Upper lobe of left lung (tissue), 6 donors: ENCODE measurements at regions not wholly inside any gene's neighbourhood (a gene's known extent, or its start where the extent isn't known, plus 50 kb on each side); places are given as distances from the start of the nearest gene placed in this dataset.
A peak's percentile ranks its signal among the peaks of the same experiment; 100 is the strongest.

Experiments used
- ATAC-seq, 2 donors: fragments of 200-7000 bp; cut with Tn5 transposase; one replicate each; pipeline ENCODE4 v1.9.1; 2022; ENCODE audit warnings: mild to moderate bottlenecking in 2 of 2, moderate library complexity in 2 of 2; ENCODE audit not compliant: low FRiP score in 2 of 2
- DNase-seq, 2 donors: peaks; one replicate each; pipeline ENCODE4 v3.0.0-alpha.2; 2019 to 2020
- H3K27ac ChIP-seq, 4 donors: fragments of 200-600 bp; sonication (generic); one replicate each; pipeline ENCODE4 v1.5.1; 2016 to 2019
- H3K27me3 ChIP-seq, 4 donors: fragments of 200-600 bp; sonication (generic); one replicate each; pipeline ENCODE4 v1.5.1; 2017 to 2019
- H3K36me3 ChIP-seq, 4 donors: fragments of 200-600 bp; sonication (generic); one replicate each; pipeline ENCODE4 v1.5.1; 2016 to 2019
- H3K4me1 ChIP-seq, 4 donors: fragments of 200-600 bp; sonication (generic); one replicate each; pipeline ENCODE4 v1.5.1; 2018 to 2019
- H3K4me3 ChIP-seq, 4 donors: fragments of 200-600 bp; sonication (generic); one replicate each; pipeline ENCODE4 v1.5.1; 2017 to 2019; ENCODE audit warnings: mild to moderate bottlenecking in 2 of 4, moderate library complexity in 1 of 4
- H3K9me3 ChIP-seq, 4 donors: fragments of 200-600 bp; sonication (generic); one replicate each; pipeline ENCODE4 v1.5.1; 2018 to 2019
- EP300 ChIP-seq, 4 donors: sonication (generic); formaldehyde crosslinking; IDR thresholded peaks; one replicate each; pipeline ENCODE4 v1.5.1; 2017; ENCODE audit warnings: antibody characterized with exemption in 4 of 4, control low read depth in 2 of 4
- POLR2A ChIP-seq, 4 donors: fragments of 450-650 bp; IDR thresholded peaks; one replicate each; pipeline ENCODE4 v1.5.1; 2016 to 2017; ENCODE audit warnings: antibody characterized with exemption in 4 of 4, mild to moderate bottlenecking in 2 of 4
- POLR2AphosphoS5 ChIP-seq, 2 donors: sonication (generic); formaldehyde crosslinking; IDR thresholded peaks; one replicate each; pipeline ENCODE4 v1.5.1; 2017; ENCODE audit warnings: antibody characterized with exemption in 2 of 2
- WGBS, 2 donors: methylation state at CpG; one replicate each; pipeline ENCODE4 v1.1.5; 2017 to 2018; 5-methylcytosine and 5-hydroxymethylcytosine counted together
- TF ChIP-seq, protein P1 (sequence below), 6 experiments: fragments of 450-650 bp in 4 of 6; fragments of 200-600 bp in 2 of 6; sonication (generic) in 2 of 6; IDR thresholded peaks; one replicate each; pipeline ENCODE4 v1.5.1; 2016 to 2019; ENCODE audit warnings: antibody characterized with exemption in 6 of 6
- donor health status: DM: no; HTN: no; CAD: no; lungs with moderate emphysema.
- donor health status: DM: no; HTN: yes; CAD: no; lungs with severe emphysema.

DNA sequence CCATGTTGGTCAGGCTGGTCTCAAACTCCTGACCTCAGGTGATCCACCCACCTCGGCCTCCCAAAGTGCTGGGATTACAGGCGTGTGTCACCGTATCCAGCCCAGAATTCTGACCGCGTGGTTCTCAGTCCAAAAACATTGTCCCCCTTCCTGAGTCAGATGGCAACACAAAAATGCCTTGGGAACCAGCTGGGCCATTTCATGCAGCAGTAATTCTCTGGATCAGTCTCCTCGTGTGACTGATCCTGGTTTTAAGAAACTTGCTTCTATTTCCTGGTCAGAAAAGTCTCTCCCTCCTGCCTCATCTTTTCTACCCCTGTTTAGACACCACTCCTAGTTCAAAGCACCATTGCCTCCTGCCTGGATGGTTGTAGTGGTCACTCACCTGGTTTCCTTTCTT lies 60.9 kb upstream of the USP29 start:
- Histone ChIP-seq H3K27ac (no peak overlapping the region), H3K9me3 (peaks cover 0 to 17% (median 0%) of the 10 kb centered on the region in 4 donors), H3K27me3 (no peaks in the 10 kb centered on the region), H3K4me3 (no peak overlapping the region), H3K36me3 (no peaks in the 10 kb centered on the region), H3K4me1 (no peaks in the 10 kb centered on the region)
- 73 to 83% methylated on average over 6 of the region's 6 CpGs for WGBS, 2 donors
- TF ChIP-seq POLR2A (IDR thresholded peaks at IDR 0.05) (no peak), POLR2AphosphoS5 (IDR thresholded peaks at IDR 0.05) (no peak), EP300 (IDR thresholded peaks at IDR 0.05) (no peak)
- TF ChIP-seq, protein P1, sequence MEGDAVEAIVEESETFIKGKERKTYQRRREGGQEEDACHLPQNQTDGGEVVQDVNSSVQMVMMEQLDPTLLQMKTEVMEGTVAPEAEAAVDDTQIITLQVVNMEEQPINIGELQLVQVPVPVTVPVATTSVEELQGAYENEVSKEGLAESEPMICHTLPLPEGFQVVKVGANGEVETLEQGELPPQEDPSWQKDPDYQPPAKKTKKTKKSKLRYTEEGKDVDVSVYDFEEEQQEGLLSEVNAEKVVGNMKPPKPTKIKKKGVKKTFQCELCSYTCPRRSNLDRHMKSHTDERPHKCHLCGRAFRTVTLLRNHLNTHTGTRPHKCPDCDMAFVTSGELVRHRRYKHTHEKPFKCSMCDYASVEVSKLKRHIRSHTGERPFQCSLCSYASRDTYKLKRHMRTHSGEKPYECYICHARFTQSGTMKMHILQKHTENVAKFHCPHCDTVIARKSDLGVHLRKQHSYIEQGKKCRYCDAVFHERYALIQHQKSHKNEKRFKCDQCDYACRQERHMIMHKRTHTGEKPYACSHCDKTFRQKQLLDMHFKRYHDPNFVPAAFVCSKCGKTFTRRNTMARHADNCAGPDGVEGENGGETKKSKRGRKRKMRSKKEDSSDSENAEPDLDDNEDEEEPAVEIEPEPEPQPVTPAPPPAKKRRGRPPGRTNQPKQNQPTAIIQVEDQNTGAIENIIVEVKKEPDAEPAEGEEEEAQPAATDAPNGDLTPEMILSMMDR (IDR thresholded peaks at IDR 0.05) = no peak
- DNase-seq = no peak
- ATAC-seq = no peak

DNA sequence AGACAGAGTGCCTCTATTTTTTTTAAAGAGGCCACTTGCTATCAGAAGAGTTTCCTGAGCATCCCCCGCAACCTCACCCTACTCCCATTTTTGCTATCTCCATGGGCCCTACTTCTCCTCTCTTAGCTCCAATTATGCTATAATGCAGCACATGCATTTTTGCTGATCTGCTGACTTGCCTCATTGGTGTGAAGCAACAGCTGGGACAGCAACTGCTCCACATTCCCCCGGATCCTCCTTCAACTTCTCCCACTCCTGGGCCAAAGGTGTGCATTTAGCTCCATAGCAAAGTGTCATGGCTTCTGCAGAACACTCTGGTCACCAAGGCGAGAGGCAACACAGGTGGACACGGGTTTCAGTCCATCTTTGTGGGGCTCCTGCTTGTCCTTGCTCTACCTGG lies 56.7 kb upstream of the USP29 start:
- no peak overlapping the region for H3K27ac ChIP-seq
- ATAC-seq = no peak
- no peaks in the 10 kb centered on the region for H3K36me3 ChIP-seq
- TF ChIP-seq EP300 (IDR thresholded peaks at IDR 0.05) (no peak), POLR2AphosphoS5 (IDR thresholded peaks at IDR 0.05) (no peak), POLR2A (IDR thresholded peaks at IDR 0.05) (no peak)
- TF ChIP-seq, protein P1 (IDR thresholded peaks at IDR 0.05) = no peak
- no peaks in the 10 kb centered on the region for H3K27me3 ChIP-seq
- peaks cover 0 to 12% (median 0%) of the 10 kb centered on the region in 4 donors for H3K9me3 ChIP-seq
- WGBS, 2 donors = 88 to 90% methylated on average over 4 of the region's 4 CpGs
- no peak overlapping the region for H3K4me3 ChIP-seq
- no peaks in the 10 kb centered on the region for H3K4me1 ChIP-seq
- no peak for DNase-seq

DNA sequence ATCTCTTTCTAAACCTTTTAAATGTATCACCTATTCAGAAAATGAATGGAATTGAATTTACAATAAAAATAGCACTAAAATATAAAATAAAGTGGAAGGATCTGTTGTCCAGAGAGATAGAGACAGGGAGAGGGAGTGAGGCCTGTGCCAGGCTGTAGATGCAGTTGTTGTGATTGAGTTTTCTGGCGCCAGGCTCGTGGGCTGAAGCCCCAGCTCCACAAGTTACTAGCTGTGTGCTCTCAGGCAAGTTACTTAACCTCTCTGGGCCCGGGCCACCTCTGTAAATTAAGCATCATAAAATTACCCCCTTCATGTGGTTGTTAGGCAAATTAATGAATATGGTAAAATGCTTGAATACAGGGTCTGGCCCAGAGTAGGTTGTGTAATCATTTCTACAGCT lies 52.3 kb upstream of the USP29 start:
- 80 to 92% methylated on average over 3 of the region's 3 CpGs for WGBS, 2 donors
- no peaks in the 10 kb centered on the region for H3K36me3 ChIP-seq
- H3K4me1 ChIP-seq = no peaks in the 10 kb centered on the region
- H3K27ac ChIP-seq = no peak overlapping the region
- H3K4me3 ChIP-seq = no peak overlapping the region
- DNase-seq = no peak
- ATAC-seq = no peak
- H3K9me3 ChIP-seq = peaks cover 0 to 17% (median 0%) of the 10 kb centered on the region in 4 donors
- H3K27me3 ChIP-seq = no peaks in the 10 kb centered on the region
- TF ChIP-seq POLR2A (IDR thresholded peaks at IDR 0.05) (no peak), POLR2AphosphoS5 (IDR thresholded peaks at IDR 0.05) (no peak), EP300 (IDR thresholded peaks at IDR 0.05) (no peak)
- TF ChIP-seq, protein P1 (IDR thresholded peaks at IDR 0.05) = no peak

DNA sequence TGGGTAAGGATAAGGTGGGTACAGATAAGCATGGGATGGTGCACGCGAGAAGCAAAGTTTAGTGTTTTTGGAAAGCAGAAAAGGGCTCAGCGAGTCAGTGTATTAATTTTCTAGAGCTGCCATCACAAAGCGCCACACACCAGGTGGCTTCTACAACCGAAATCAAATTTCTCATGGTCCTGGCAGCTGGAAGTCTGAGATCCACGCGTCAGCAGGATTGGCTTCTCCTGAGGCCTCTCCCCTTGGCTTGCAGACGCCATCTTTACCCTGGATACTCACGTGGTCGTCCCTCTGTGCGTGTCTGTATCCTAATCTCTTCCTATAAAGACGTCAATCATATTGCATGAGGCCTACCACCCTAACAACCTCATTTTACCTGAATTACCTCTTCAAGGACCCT lies 51.5 kb upstream of the USP29 start:
- no peak overlapping the region for H3K27ac ChIP-seq
- TF ChIP-seq, protein P1 (IDR thresholded peaks at IDR 0.05) = no peak
- TF ChIP-seq EP300 (IDR thresholded peaks at IDR 0.05) (no peak), POLR2A (IDR thresholded peaks at IDR 0.05) (no peak), POLR2AphosphoS5 (IDR thresholded peaks at IDR 0.05) (no peak)
- no peaks in the 10 kb centered on the region for H3K27me3 ChIP-seq
- H3K4me3 ChIP-seq = no peak overlapping the region
- WGBS, 2 donors = 68 to 72% methylated on average over 12 of the region's 12 CpGs
- no peak for DNase-seq
- H3K36me3 ChIP-seq = no peaks in the 10 kb centered on the region
- no peak for ATAC-seq
- peaks cover 0 to 9% (median 0%) of the 10 kb centered on the region in 4 donors for H3K9me3 ChIP-seq
- no peaks in the 10 kb centered on the region for H3K4me1 ChIP-seq

DNA sequence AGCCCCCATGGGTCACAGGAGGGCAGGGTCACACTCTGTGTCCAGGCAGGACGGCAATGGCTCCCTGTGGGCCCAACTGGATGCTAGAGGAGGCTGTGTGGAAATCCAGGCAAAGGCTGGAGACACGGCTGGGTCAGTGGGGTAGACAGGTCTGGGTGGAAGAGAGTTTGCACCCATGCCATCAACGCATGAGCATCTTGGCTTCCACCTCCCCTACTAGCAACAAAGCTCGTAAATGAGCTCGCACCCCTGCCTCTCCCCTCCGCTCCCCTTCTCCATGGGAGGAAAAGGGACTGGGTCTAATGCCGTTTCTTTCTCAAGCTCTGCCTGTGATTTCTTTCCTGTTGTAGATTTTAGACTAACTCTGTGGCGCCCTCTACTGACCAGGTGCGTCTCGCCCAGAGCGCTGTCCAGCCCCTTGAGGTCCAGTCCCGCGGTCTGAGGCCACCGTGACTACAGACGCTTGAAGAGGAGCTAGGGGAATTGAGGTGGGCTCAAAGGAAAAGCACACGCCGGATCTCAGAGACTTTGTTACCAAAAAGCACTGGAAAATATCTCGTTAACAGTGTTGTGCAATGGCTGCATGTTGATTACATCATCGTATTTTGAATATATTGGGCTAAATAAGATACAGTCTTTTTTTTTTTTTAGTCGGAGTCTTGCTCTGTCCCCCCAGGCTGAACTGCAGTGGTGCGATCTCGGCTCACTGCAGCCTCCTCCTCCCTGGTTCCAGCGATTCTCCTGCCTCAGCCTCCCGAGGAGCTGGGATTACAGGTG lies 50.7 kb upstream of the USP29 start:
- no peak for DNase-seq
- 39 to 42% methylated on average over 22 to 24 of the region's 24 CpGs for WGBS, 2 donors

More for the DNA sequence above, 50.7 kb upstream of the USP29 start:
- TF ChIP-seq, protein P1 (IDR thresholded peaks at IDR 0.05) = peak in 1 of 6 experiments; percentile 31
- TF ChIP-seq POLR2AphosphoS5 (IDR thresholded peaks at IDR 0.05) = no peak
- Histone ChIP-seq H3K27me3 (no peaks in the 10 kb centered on the region), H3K4me3 (no peak overlapping the region), H3K27ac (no peak overlapping the region), H3K4me1 (no peaks in the 10 kb centered on the region), H3K36me3 (no peaks in the 10 kb centered on the region), H3K9me3 (peaks cover 0 to 9% (median 0%) of the 10 kb centered on the region in 4 donors)
- ATAC-seq = no peak
